Stimulated activated CD8-positive, alpha-beta memory T cell treated with anti-CD3 and anti-CD28 coated beads, Interleukin-12 subunit alpha, Interleukin-12 subunit beta, amount 100 ng/mL, for 1 hour (primary cell): ENCODE measurements at regions not wholly inside any gene's neighbourhood (a gene's known extent, or its start where the extent isn't known, plus 50 kb on each side); places are given as distances from the start of the nearest gene placed in this dataset.

Experiments
- DNase-seq: peaks from one replicate; pipeline ENCODE4 v3.0.0-alpha.2; 2020; ENCODE audit warnings: low read depth

GRCh38 chr10:124264271-124264670, 154.5 kb downstream of the OAT start:
- no peak for DNase-seq

GRCh38 chr10:124263726-124264125, 155.0 kb downstream of the OAT start:
- DNase-seq = no peak

DNA sequence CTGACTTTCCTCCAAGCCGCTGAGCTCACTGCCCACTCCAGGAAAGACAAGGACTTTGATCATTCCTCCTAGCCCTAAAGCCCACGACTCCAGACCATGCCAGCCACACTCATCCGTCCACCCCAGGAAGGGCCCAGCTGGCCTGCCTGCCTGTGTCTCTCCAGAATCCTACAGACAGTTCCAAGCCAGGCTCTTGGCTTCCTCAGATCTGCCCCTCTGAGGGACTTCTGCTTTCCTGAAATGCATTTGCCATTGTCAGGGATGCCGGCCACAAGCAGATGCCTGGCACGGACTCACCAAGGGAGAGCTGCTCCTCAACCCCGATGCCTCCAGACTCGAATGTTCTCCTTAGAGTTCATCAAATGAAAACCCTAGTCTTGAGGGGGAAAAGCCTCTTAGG, 155.8 kb downstream of the OAT start:
- no peak for DNase-seq

DNA sequence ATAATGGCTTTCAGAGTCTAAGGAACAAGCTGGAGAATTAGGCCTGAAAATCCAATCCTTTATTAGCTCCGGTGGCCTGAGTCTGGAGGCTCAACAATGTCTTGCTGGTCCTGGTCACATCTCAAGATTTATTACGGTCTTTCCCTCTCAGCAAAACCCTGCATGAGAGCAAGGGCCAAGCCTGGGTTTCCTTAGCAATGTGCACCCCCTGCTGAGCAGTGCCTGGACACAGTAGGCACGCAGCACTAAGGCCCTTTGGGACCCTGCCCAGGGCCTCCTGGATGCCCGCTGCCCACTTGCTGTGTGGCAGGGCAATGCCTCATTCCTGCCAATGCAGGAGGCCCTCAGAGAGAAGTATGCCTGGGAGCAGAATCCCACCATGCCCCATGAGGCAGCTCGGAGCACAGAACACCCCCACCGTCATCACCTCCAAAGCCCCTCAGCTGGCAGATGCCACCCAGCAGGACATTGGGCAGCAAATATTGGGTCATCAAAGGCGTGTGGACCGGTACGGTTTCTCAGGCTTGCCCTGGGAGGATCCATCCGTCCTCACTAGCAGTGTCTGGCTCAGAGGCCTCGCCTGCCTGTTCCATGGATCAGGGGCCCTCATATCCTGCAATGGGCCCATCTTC, 156.4 kb downstream of the OAT start:
- no peak for DNase-seq

DNA sequence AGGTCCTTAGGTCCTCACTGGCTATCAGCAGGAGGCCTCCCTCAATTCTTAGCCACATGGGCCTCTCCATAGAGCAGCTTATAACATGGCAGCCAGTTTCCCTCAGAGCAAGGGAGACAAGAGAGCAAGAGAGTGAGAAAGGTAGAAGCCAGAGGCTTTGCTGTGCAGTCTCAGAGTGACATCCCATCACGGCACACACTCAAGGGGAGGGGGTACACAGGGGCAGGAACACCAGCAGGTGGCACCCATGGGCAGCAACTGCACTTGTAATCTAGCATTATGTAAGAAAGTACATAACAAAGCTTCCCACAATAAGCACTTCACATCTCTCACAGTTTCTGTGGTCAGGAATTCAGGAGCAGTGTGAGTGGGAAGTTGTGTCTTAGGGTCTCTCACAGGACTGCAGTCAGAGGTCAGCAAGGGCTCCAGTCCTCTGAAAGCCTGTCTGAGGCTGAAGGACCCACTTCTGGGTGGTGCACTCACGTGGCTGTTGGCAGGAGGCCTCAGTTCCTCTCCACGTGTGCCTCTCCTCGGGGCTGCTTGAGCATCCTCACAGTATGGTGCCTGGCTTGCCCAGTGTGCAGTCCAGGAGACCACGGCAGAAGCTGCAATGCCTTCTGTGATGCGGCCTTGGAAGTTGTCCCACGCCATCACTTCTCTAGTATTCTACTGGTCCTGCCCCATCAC, 159.4 kb downstream of the OAT start:
- DNase-seq = no peak

DNA sequence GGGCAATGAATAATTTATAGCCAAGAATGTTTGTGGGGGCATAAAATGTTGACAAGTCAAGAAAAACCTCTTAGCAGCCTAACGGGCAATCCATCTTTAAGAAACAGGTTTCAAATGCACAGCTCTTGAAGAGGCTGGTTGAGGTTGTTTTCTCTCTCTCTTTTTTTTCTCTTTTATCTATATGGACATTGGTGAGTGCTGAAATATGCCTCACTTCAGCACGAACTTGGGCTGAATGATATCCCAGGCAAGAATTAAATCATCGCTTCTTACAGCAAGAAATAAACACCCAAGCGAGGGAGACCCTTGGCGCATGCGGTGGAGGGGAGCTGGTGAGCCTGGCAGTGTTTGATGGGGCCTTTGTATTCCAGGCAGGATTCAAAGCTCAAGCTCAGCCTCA, 160.9 kb downstream of the OAT start:
- no peak for DNase-seq

DNA sequence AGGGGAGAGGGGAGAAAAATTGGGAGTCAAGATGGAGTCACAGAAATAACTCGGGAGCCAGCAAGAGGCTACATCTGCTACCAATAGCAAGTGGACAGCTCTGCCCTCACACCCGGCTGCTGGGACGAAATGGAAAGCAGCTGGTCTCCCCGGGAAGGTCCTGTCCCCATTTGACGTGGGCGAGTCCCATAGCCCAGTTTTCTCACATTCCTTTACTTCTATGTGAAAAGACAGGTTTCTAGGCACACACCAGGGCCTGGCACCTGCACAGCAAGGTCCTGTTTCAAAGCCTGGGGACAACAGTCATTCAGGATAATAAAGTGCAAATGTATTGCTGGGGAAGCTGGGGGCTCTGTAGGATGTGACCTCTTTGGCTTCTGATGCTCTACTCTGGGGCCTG, 162.6 kb downstream of the OAT start:
- no peak for DNase-seq

GRCh38 chr10:124255556-124255955, 162.2 kb upstream of the CHST15 start:
- no peak for DNase-seq

DNA sequence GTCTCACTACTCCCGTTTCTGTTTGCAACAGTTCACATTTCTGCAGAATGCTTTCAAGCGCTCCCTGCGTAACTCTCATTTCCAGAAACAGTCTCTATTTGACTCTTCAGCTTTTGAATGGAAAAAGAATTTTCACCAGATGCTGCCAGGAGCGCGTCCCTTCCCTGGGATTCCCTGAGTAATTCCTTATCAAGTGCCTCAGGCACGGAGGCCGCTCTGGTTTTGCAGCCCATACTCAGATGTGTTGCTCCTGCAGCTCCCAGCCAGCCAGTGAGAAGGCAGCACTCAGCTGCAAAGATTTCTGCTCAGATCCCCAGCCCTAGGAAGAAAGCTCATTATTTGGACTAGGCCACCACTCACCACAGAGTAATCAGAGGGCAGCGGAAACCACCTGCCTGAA, 161.1 kb upstream of the CHST15 start:
- DNase-seq = no peak

DNA sequence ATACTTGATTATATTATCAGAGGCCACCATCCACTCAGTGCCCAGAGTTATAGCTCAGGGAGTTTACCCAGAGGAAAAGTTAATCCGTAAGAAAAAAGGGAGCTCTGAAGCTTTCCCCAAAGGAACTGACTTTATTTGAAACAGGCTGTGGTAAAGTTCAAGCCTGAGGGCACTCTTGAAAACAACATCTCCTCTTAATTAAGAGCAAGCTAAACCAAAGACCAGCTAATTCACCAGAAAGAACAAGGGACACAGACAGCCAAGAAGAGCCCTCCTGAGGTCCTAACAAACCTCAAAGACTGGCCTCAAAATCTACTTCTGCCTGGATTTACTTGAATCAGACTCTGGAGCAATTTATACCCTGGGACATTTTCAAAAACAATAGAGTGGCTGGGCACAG, 159.6 kb upstream of the CHST15 start:
- no peak for DNase-seq

- no peak for DNase-seq
Observed at GRCh38 chr10:124252097-124252715, 158.8 kb upstream of the CHST15 start.

DNA sequence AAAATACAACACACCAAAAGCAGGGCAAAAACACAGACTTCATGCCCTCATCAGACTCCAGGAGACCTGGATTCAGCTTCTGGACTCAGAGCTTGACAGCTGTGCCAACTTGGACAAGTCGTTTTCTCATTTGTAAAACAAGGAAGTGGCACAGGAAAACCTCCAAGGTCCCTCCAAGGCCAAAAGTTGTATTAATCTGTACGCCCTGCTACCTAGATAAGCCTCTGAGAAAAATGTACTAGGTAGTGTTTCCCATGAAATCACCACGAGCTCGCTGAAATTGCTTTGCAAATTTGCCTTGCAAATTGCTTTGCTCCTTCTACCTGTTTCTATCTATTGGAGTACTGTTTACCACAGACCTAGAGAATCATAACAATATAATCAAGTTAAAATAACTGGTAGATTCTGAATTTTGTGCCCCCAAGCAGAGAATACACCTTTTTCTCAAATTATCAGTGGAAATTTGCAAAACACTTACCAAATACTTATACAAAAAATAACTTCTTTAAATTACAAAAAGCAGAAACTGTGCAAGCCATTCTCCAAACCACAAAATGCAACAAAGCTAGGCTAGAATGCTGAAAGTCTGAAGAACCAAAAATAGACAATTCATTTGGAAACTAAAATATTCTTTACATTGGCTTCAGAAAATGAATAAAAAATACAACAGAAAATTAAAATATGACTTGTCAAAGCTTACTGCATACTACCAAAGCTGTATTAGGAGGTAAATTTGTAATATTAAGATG, 158.1 kb upstream of the CHST15 start:
- no peak for DNase-seq

GRCh38 chr10:124250506-124250905, 157.1 kb upstream of the CHST15 start:
- DNase-seq = no peak

DNA sequence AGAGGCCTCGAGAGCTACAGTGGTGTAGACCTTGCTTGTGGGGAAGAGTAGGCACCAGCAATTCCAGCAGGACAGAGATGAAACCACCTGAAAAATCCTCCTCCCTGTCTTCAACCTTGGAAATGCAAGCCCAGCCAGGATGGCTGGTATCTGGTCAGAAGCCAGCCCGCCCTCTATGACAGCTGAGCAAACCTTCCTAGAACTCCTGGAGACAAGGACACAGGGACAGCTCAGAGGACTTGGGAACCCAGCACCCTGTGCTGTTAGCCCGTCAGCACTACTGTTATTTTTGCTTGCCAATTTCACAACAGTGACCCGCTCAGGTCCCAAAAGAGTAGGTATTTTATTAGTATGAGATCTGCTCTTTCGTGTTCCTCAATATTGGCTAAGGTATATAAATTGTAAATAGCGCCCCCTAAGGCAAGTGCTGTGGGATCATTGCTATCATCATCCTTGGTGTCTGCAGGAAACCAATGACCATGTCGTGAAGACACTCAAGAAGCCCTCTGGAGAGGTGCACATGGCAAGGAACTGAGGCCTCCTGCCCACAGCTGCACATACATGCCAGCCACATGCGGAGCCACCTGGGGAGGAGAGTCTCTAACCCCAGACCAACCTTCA, 156.5 kb upstream of the CHST15 start:
- no peak for DNase-seq

GRCh38 chr10:124249196-124249595, 155.8 kb upstream of the CHST15 start:
- DNase-seq = no peak

GRCh38 chr10:124248056-124249045, 155.0 kb upstream of the CHST15 start:
- no peak for DNase-seq

DNA sequence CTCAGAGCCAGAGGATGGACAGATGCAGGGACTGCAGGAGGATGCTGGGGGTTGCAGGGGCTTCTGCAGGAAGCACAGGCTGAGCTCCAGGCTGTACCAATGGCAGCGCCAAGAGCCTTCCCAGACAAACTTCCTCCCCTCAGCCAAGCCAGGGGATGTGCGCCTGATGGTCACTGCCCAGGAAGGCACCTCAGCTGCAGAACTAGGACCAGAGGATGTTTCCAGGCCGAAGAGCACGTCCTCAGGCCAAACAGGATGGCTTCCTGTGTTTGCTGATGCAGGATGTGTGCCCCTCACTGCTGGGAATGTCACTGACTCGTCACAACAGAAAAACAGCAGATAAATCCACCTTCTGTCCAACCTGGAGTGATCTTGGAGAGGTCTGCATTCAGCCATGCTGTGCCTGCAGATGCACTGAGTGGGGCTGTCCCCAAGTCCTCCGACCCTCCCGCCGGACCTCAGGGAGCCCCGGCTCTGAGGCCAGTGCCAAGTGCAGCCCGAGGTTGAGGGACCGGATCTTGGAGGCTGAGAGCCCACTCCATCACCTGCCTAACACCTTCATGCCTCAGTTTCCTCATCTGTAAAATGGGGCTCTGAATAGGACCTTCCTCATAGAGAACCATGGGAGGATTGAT, 152.5 kb upstream of the CHST15 start:
- no peak for DNase-seq

GRCh38 chr10:124245191-124245590, 151.8 kb upstream of the CHST15 start:
- no peak for DNase-seq

GRCh38 chr10:124244256-124244877, 151.0 kb upstream of the CHST15 start:
- no peak for DNase-seq

- no peak for DNase-seq
Observed at GRCh38 chr10:124243702-124244121, 150.3 kb upstream of the CHST15 start.
